Mesendoderm (in vitro differentiated cells): ENCODE measurements at regions not wholly inside any gene's neighbourhood (a gene's known extent, or its start where the extent isn't known, plus 50 kb on each side); places are given as distances from the start of the nearest gene placed in this dataset.

ENCODE experiments used
- DNase-seq: peaks from one replicate; pipeline ENCODE4 v3.0.0; 2013
- H2AK5ac ChIP-seq: 2 replicates; pipeline ENCODE4 v1.6.1; 2013; ENCODE audit warnings: low read length, inconsistent platforms
- H2BK120ac ChIP-seq: 2 replicates; pipeline ENCODE4 v1.6.1; 2013; ENCODE audit warnings: low read depth, mild to moderate bottlenecking, low read length, moderate library complexity, mixed read lengths
- H2BK15ac ChIP-seq: replicated peaks from 2 replicates; pipeline ENCODE4 v1.6.1; 2013; ENCODE audit warnings: low read depth, mild to moderate bottlenecking, moderate library complexity
- H2BK5ac ChIP-seq: 2 replicates; pipeline ENCODE4 v1.6.1; 2013; ENCODE audit warnings: low read length, inconsistent platforms
- H3K18ac ChIP-seq: 2 replicates; pipeline ENCODE4 v1.6.1; 2013; ENCODE audit warnings: mild to moderate bottlenecking, low read length, mixed read lengths
- H3K23ac ChIP-seq: one replicate; pipeline ENCODE4 v1.6.1; 2013; ENCODE audit warnings: low read length
- H3K27ac ChIP-seq: 2 replicates; pipeline ENCODE4 v1.5.1; 2013; ENCODE audit warnings: low read depth, mild to moderate bottlenecking, inconsistent platforms, low read length, moderate library complexity
- H3K27me3 ChIP-seq: 2 replicates; pipeline ENCODE4 v1.6.1; 2013; ENCODE audit warnings: low read length, control low read depth, mild to moderate bottlenecking, inconsistent platforms; ENCODE audit not compliant: insufficient read depth, poor library complexity
- H3K36me3 ChIP-seq: 2 replicates; pipeline ENCODE4 v1.6.1; 2013; ENCODE audit warnings: low read length, inconsistent platforms; ENCODE audit not compliant: control insufficient read depth, insufficient read depth
- H3K4ac ChIP-seq: one replicate; pipeline ENCODE4 v1.6.1; 2013; ENCODE audit warnings: low read depth, mild to moderate bottlenecking, low read length, moderate library complexity
- H3K4me1 ChIP-seq: 2 replicates; pipeline ENCODE4 v1.6.1; 2013; ENCODE audit warnings: low read depth, low read length, inconsistent platforms; ENCODE audit not compliant: control insufficient read depth
- H3K4me2 ChIP-seq: 2 replicates; pipeline ENCODE4 v1.6.1; 2013; ENCODE audit warnings: low read length
- H3K4me3 ChIP-seq: 2 replicates; pipeline ENCODE4 v1.5.1; 2013; ENCODE audit warnings: mild to moderate bottlenecking, low read length
- H3K56ac ChIP-seq: one replicate; pipeline ENCODE4 v1.6.1; 2013; ENCODE audit warnings: low read length
- H3K79me1 ChIP-seq: 2 replicates; pipeline ENCODE4 v1.6.1; 2013; ENCODE audit warnings: low read length, inconsistent platforms
- H3K79me2 ChIP-seq: 2 replicates; pipeline ENCODE4 v1.6.1; 2013; ENCODE audit warnings: mild to moderate bottlenecking, low read length; ENCODE audit not compliant: control insufficient read depth, insufficient read depth
- H3K9ac ChIP-seq: 2 replicates; pipeline ENCODE4 v1.6.1; 2013; ENCODE audit warnings: low read length, inconsistent platforms
- H4K5ac ChIP-seq: one replicate; pipeline ENCODE4 v1.6.1; 2013; ENCODE audit warnings: low read length
- H4K8ac ChIP-seq: one replicate; pipeline ENCODE4 v1.6.1; 2013; ENCODE audit warnings: low read depth, mild to moderate bottlenecking, control low read depth, low read length, moderate library complexity
- WGBS: extraction: QIAGEN DNeasy Blood & Tissue Kit; methylation state at CpG from one replicate; pipeline ENCODE4 v1.1.7; 2013; ENCODE audit warnings: low lambda C conversion rate, missing lambda C conversion rate; ENCODE audit not compliant: insufficient coverage; ENCODE audit errors: extremely low coverage; 5-methylcytosine and 5-hydroxymethylcytosine counted together

- Histone ChIP-seq H4K5ac (no peak overlapping the region), H3K79me1 (no peaks in the 10 kb centered on the region), H3K36me3 (no peaks in the 10 kb centered on the region), H3K56ac (no peak overlapping the region), H3K79me2 (no peaks in the 10 kb centered on the region), H3K4me3 (no peak overlapping the region), H2AK5ac (no peak overlapping the region), H2BK15ac (no peak overlapping the region), H3K27ac (no peak overlapping the region), H2BK5ac (no peak overlapping the region), H3K18ac (no peak overlapping the region), H4K8ac (no peak overlapping the region), H3K9ac (no peak overlapping the region), H3K27me3 (no peaks in the 10 kb centered on the region), H3K23ac (no peak overlapping the region), H3K4ac (no peak overlapping the region), H2BK120ac (no peak overlapping the region), H3K4me1 (no peaks in the 10 kb centered on the region), H3K4me2 (no peak overlapping the region)
- no peak for DNase-seq
- WGBS: no CpG with 5 or more reads among the region's 6 CpGs
Measured at GRCh38 chr16:5852151-5852550, 754.6 kb upstream of the EEF2KMT start.

GRCh38 chr16:5851393-5851982, 753.9 kb upstream of the EEF2KMT start:
- Histone ChIP-seq H3K79me1 (no peaks in the 10 kb centered on the region), H3K4me2 (no peak overlapping the region), H3K36me3 (no peaks in the 10 kb centered on the region), H3K18ac (no peak overlapping the region), H2AK5ac (no peak overlapping the region), H4K5ac (no peak overlapping the region), H3K23ac (no peak overlapping the region), H3K79me2 (no peaks in the 10 kb centered on the region), H3K27ac (no peak overlapping the region), H3K4ac (no peak overlapping the region), H2BK15ac (no peak overlapping the region), H3K9ac (no peak overlapping the region), H2BK5ac (no peak overlapping the region), H3K4me3 (no peak overlapping the region), H3K56ac (no peak overlapping the region), H2BK120ac (no peak overlapping the region), H3K4me1 (no peaks in the 10 kb centered on the region), H3K27me3 (no peaks in the 10 kb centered on the region), H4K8ac (no peak overlapping the region)
- no peak for DNase-seq
- no CpG with 5 or more reads among the region's 13 CpGs for WGBS

- Histone ChIP-seq H2BK15ac (no peak overlapping the region), H3K4ac (no peak overlapping the region), H3K4me2 (no peak overlapping the region), H2AK5ac (no peak overlapping the region), H3K56ac (no peak overlapping the region), H3K27me3 (no peaks in the 10 kb centered on the region), H3K4me3 (no peak overlapping the region), H2BK120ac (no peak overlapping the region), H4K5ac (no peak overlapping the region), H2BK5ac (no peak overlapping the region), H3K4me1 (no peaks in the 10 kb centered on the region), H3K79me1 (no peaks in the 10 kb centered on the region), H3K27ac (no peak overlapping the region), H3K79me2 (no peaks in the 10 kb centered on the region), H3K23ac (no peak overlapping the region), H3K9ac (no peak overlapping the region), H3K36me3 (no peaks in the 10 kb centered on the region), H3K18ac (no peak overlapping the region), H4K8ac (no peak overlapping the region)
- WGBS: no CpG with 5 or more reads among the region's 16 CpGs
- DNase-seq: no peak
Measured at GRCh38 chr16:5850632-5851392, 753.2 kb upstream of the EEF2KMT start.

GRCh38 chr16:5845046-5845445, 747.5 kb upstream of the EEF2KMT start:
- no CpG with 5 or more reads among the region's 3 CpGs for WGBS
- Histone ChIP-seq H2BK15ac (no peak overlapping the region), H3K79me2 (no peaks in the 10 kb centered on the region)

GRCh38 chr16:5841974-5842373, 744.4 kb upstream of the EEF2KMT start:
- no peak overlapping the region for H3K4ac ChIP-seq
- H3K27me3 ChIP-seq: no peaks in the 10 kb centered on the region
- H3K79me2 ChIP-seq: no peaks in the 10 kb centered on the region
- no peak overlapping the region for H3K4me3 ChIP-seq
- DNase-seq: no peak
- H2AK5ac ChIP-seq: no peak overlapping the region
- no peaks in the 10 kb centered on the region for H3K79me1 ChIP-seq
- no peak overlapping the region for H2BK120ac ChIP-seq
- H3K4me1 ChIP-seq: no peaks in the 10 kb centered on the region
- no peak overlapping the region for H3K18ac ChIP-seq
- H4K5ac ChIP-seq: no peak overlapping the region
- WGBS: no CpG with 5 or more reads among the region's 7 CpGs
- no peak overlapping the region for H2BK15ac ChIP-seq
- H3K4me2 ChIP-seq: no peak overlapping the region
- H4K8ac ChIP-seq: no peak overlapping the region
- no peaks in the 10 kb centered on the region for H3K36me3 ChIP-seq
- no peak overlapping the region for H3K27ac ChIP-seq
- no peak overlapping the region for H3K23ac ChIP-seq
- no peak overlapping the region for H3K56ac ChIP-seq
- no peak overlapping the region for H3K9ac ChIP-seq
- no peak overlapping the region for H2BK5ac ChIP-seq

More at GRCh38 chr16:5845046-5845445, 747.5 kb upstream of the EEF2KMT start:
- Histone ChIP-seq H4K5ac (no peak overlapping the region), H3K56ac (no peak overlapping the region), H3K79me1 (no peaks in the 10 kb centered on the region), H2AK5ac (no peak overlapping the region), H4K8ac (no peak overlapping the region), H3K4me1 (no peaks in the 10 kb centered on the region), H2BK5ac (no peak overlapping the region), H2BK120ac (no peak overlapping the region), H3K9ac (no peak overlapping the region), H3K18ac (no peak overlapping the region), H3K4ac (no peak overlapping the region), H3K4me2 (no peak overlapping the region), H3K27me3 (no peaks in the 10 kb centered on the region), H3K36me3 (no peaks in the 10 kb centered on the region), H3K27ac (no peak overlapping the region), H3K4me3 (no peak overlapping the region), H3K23ac (no peak overlapping the region)
- no peak for DNase-seq
